AG04449 (cell line): ENCODE measurements at regions not wholly inside any gene's neighbourhood (a gene's known extent, or its start where the extent isn't known, plus 50 kb on each side); places are given as distances from the start of the nearest gene placed in this dataset.

Source experiments
- CTCF ChIA-PET: fragments of 350-600 bp; formaldehyde crosslinking; extraction: SDS; loops from one replicate; lab custom pipeline; 2021; ENCODE audit warnings: antibody characterized with exemption; lab: Yijun Ruan, JAX
- POLR2A ChIA-PET: fragments of 400-600, 350-600 bp; formaldehyde crosslinking; extraction: SDS; loops from one replicate; lab custom pipeline; 2020; ENCODE audit warnings: antibody characterized with exemption, inconsistent platforms; lab: Yijun Ruan, JAX
- DNase-seq: peaks from one replicate; pipeline ENCODE4 v3.0.0-alpha.2; 2010; ENCODE audit warnings: low read depth, low spot score
- H3K4me3 ChIP-seq: 2 replicates; pipeline ENCODE4 v1.5.1; 2011; ENCODE audit warnings: low read depth, mild to moderate bottlenecking, control low read depth, low read length
- TF ChIP-seq, protein P1 (sequence below): IDR thresholded peaks from one replicate; pipeline ENCODE4 v1.5.1; 2011; ENCODE audit warnings: mild to moderate bottlenecking, moderate library complexity, low read length, control low read depth, inconsistent platforms; ENCODE audit not compliant: insufficient read depth; ENCODE audit errors: missing control alignments

DNA sequence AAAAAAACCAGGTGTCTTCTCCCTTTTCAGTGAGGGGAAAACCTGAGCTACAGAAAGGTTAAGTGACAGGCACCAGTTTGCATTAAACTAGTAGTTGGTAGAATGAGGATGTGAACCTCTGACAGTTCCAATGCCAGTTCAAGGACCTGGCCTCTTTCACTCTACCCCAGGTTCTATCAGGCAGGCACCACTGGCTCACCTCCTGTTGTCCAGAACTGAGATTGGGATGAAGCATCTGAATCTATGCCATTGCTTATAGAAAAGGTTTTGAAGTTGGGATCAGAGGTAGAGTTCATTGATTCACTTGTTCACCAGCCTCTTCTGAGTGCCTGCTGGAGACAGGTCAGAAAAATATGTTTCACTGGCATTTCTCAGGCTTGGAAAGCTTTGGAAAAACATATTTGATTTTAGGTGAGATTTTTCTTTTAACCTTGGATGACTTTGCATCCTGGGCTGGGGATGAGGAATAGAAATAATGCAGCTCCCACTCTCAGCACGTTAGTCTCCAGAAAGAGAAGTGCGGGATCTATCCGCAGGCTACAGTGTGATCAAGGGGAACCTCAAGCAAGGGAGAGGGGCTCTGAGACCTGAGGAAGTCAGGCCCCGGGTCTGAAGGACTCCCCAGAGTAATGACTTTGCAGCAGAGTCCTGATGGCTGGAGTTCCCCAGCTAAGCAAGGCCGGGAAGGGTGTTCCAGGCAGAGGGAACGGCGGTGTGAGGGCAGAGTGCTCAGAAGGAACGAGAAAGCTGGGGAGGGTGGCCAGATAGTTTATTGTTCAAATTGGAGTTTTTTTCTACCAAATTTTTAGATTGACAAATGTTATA is 250.3 kb downstream of the MYCN start:
- H3K4me3 ChIP-seq = no peak overlapping the region
- TF ChIP-seq, protein P1, sequence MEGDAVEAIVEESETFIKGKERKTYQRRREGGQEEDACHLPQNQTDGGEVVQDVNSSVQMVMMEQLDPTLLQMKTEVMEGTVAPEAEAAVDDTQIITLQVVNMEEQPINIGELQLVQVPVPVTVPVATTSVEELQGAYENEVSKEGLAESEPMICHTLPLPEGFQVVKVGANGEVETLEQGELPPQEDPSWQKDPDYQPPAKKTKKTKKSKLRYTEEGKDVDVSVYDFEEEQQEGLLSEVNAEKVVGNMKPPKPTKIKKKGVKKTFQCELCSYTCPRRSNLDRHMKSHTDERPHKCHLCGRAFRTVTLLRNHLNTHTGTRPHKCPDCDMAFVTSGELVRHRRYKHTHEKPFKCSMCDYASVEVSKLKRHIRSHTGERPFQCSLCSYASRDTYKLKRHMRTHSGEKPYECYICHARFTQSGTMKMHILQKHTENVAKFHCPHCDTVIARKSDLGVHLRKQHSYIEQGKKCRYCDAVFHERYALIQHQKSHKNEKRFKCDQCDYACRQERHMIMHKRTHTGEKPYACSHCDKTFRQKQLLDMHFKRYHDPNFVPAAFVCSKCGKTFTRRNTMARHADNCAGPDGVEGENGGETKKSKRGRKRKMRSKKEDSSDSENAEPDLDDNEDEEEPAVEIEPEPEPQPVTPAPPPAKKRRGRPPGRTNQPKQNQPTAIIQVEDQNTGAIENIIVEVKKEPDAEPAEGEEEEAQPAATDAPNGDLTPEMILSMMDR = no peak
- CTCF ChIA-PET = no interaction called here
- POLR2A ChIA-PET = no interaction called here
- DNase-seq = no peak

DNA sequence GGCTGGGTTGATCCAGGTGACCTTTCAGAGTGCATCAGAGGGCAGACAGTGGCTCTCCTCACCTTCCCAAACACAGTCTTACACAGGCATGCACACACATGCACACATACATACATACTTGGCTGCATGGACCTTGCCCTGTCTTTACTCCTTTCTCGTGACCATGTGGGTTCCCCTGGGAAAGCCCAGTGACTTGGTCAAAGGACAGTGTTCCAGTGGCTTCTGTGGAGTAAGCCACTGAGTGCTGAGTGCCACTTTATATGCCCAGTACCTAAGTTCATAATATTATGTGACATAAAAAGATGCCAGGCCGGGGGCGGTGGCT is 249.4 kb downstream of the MYCN start:
- POLR2A ChIA-PET = no interaction called here
- TF ChIP-seq, protein P1 = no peak
- CTCF ChIA-PET = no interaction called here

DNA sequence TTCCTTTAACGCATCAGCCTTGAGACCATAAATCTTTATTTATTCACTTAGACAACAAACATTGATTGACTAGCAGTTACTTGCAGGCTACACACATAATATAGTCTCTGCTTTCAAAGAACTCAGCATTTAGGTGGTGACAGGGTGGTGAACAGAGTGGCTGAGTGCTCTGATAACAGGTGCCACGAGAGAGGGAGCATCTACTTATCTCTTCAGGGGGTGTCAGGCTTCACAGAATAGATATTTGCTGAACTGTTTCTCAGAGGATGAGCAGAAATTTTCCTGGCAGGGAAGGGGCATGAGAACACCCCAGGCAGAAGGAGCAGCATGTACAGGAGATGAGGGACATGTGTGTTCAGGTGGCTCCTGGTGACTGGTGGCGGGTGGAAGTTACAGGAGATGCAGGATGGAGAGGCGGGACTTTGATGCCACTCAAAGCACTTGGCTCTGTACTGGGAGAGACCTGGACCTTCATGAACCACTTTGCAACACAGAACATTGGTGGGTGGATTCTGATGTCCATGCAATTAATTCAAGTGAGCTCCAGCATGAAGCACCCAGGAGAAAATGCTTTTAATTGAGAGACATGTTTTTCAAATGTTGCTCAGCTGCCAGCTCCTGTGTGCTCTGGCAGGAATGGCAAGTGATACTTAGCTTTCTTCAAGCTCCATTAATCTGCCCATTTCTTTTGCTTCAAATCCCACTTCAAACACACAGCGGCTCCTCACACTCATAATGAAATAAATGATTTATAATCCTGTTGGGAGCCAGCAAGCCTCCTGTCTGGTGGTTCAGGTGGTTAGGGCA is 248.9 kb downstream of the MYCN start:
- ChIA-PET POLR2A (no interaction called here), CTCF (no interaction called here)
- no peak for DNase-seq
- no peak overlapping the region for H3K4me3 ChIP-seq
- TF ChIP-seq, protein P1 = no peak

More for the DNA sequence above, 249.4 kb downstream of the MYCN start:
- H3K4me3 ChIP-seq = no peak overlapping the region
- DNase-seq = no peak

DNA sequence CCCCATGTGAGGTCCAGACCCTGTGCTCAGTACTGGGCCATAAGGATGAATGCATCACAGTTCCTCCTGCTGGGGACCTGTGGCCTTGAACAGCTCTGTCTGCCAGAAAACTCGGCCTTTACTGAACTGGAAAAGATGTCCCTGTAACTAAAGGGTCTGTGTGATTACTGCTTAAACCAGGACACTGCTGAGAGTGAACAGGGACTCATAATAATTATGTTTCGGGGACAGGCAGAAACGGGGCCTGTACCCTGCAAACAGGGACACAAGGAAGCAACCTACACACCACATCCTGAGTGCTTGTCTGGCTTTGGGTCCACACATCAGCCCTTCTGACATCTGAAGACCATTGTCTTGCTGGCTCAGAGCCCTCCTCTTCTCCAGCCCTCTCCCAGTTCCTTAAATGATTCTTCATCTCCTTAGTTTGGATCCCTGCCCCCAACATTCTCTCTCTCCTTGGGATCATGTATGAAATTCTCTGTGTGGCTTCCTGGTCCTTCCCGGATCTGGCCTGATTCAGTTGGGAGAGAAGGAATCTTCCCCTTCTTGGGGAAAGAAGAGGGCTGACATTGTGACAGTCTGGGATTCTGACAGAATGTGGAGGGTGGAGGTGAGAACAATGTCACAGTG is 248.0 kb downstream of the MYCN start:
- TF ChIP-seq, protein P1 = no peak
- DNase-seq = no peak
- ChIA-PET CTCF (no interaction called here), POLR2A (no interaction called here)
- H3K4me3 ChIP-seq = no peak overlapping the region

DNA sequence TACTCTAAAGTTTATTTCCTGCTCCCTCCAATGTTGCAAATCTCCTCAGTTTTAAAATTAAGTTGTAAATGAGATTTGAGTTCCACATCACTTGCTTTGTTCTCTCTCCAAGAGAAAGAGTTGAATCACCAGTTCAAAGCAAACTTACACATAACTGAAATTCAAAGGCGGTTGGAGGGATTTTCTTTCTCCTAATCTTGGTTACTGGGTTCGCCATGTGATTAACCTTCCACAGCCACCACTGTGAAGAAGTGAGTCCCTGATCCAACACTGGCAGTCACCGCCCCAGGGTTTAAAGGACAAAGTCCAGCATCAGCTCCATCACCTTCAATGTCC is 247.1 kb downstream of the MYCN start:
- DNase-seq = no peak
- TF ChIP-seq, protein P1 = no peak
- POLR2A ChIA-PET = no interaction called here
- CTCF ChIA-PET = no interaction called here
- H3K4me3 ChIP-seq = no peak overlapping the region
